A673 (cell line): ENCODE measurements at regions not wholly inside any gene's neighbourhood (a gene's known extent, or its start where the extent isn't known, plus 50 kb on each side); places are given as distances from the start of the nearest gene placed in this dataset.

ENCODE experiments used
- EZH2 ChIP-seq: fragments of 200-600 bp; sonication (generic); IDR thresholded peaks from 2 replicates; pipeline ENCODE4 v1.6.1; 2017; ENCODE audit warnings: borderline replicate concordance, low read depth, mild to moderate bottlenecking, mixed read lengths, antibody characterized with exemption, low read length; ENCODE audit not compliant: poor library complexity, severe bottlenecking
- TF ChIP-seq, protein P1 (sequence below): fragments of 300-800, 200-600 bp; sonication (generic); conservative IDR thresholded peaks from 2 replicates; pipeline ENCODE4 v1.5.1; 2017; ENCODE audit warnings: low read depth, mild to moderate bottlenecking, antibody characterized with exemption, low read length, moderate library complexity, mixed read lengths

DNA sequence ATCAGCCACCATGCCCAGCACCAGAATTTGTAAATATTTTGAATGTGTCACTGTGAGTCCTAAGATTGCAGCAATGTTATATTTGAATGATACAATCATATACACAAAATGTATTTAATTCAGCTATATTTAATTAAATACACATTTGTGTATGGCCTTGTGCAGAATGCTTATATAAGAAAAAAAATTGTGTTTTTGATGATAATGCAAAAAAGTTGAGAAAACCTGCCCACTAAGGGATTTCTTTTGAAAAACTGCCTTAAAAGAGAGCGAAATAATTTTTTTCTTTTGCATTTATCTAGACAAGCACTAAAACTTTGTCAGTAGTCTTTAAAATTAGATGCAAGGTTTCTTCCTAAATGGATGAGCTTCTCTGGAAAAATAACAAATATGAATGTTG, 68.1 kb upstream of the OTUD4 start:
- TF ChIP-seq, protein P1, sequence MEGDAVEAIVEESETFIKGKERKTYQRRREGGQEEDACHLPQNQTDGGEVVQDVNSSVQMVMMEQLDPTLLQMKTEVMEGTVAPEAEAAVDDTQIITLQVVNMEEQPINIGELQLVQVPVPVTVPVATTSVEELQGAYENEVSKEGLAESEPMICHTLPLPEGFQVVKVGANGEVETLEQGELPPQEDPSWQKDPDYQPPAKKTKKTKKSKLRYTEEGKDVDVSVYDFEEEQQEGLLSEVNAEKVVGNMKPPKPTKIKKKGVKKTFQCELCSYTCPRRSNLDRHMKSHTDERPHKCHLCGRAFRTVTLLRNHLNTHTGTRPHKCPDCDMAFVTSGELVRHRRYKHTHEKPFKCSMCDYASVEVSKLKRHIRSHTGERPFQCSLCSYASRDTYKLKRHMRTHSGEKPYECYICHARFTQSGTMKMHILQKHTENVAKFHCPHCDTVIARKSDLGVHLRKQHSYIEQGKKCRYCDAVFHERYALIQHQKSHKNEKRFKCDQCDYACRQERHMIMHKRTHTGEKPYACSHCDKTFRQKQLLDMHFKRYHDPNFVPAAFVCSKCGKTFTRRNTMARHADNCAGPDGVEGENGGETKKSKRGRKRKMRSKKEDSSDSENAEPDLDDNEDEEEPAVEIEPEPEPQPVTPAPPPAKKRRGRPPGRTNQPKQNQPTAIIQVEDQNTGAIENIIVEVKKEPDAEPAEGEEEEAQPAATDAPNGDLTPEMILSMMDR = no peak
- no peak for TF ChIP-seq EZH2
